Neural cell (in vitro differentiated cells): ENCODE measurements at regions not wholly inside any gene's neighbourhood (a gene's known extent, or its start where the extent isn't known, plus 50 kb on each side); places are given as distances from the start of the nearest gene placed in this dataset.

Experiments used
- H2AFZ ChIP-seq: fragments of 200-600, 300-800 bp; sonication (generic), shearing (Covaris generic); 2 replicates; pipeline ENCODE4 v1.6.0; 2014; ENCODE audit warnings: low read depth, mild to moderate bottlenecking, antibody characterized with exemption, low read length, moderate library complexity
- H3F3A ChIP-seq: fragments of 200-600 bp; shearing (Covaris generic); 2 replicates; pipeline ENCODE4 v1.6.1; 2016; ENCODE audit warnings: mild to moderate bottlenecking, moderate library complexity, mixed read lengths, antibody characterized with exemption, low read length; ENCODE audit not compliant: insufficient read depth, poor library complexity, severe bottlenecking
- H3K27ac ChIP-seq: fragments of 200-600, 300-800 bp; sonication (generic), shearing (Covaris generic); 2 replicates; pipeline ENCODE4 v1.5.1; 2014; ENCODE audit warnings: mild to moderate bottlenecking, low read length, moderate library complexity
- H3K27me3 ChIP-seq: fragments of 300-800, 200-600 bp; sonication (generic), shearing (Covaris generic); 2 replicates; pipeline ENCODE4 v1.6.0; 2014; ENCODE audit warnings: mild to moderate bottlenecking, low read depth, low read length, moderate library complexity; ENCODE audit not compliant: insufficient read depth
- H3K36me3 ChIP-seq: fragments of 300-800, 200-600 bp; sonication (generic), shearing (Covaris generic); 2 replicates; pipeline ENCODE4 v1.5.1; 2014; ENCODE audit warnings: mild to moderate bottlenecking, antibody characterized with exemption, low read length, moderate library complexity; ENCODE audit not compliant: insufficient read depth
- H3K4me2 ChIP-seq: fragments of 300-800, 200-600 bp; sonication (generic), shearing (Covaris generic); 2 replicates; pipeline ENCODE4 v1.6.0; 2014; ENCODE audit warnings: mild to moderate bottlenecking, low read length
- H3K4me3 ChIP-seq: fragments of 300-800, 200-600 bp; sonication (generic), shearing (Covaris generic); 2 replicates; pipeline ENCODE4 v1.5.1; 2014; ENCODE audit warnings: mild to moderate bottlenecking, low read length, moderate library complexity
- H3K79me2 ChIP-seq: fragments of 200-600 bp; shearing (Covaris generic); replicated peaks from 2 replicates; pipeline ENCODE4 v1.6.0; 2014; ENCODE audit warnings: mild to moderate bottlenecking, low read length, moderate library complexity; ENCODE audit not compliant: insufficient read depth
- H3K9ac ChIP-seq: fragments of 300-800, 200-600 bp; sonication (generic), shearing (Covaris generic); 2 replicates; pipeline ENCODE4 v1.6.1; 2016; ENCODE audit warnings: mild to moderate bottlenecking, low read length, mixed read lengths
- H3K9me2 ChIP-seq: fragments of 200-600 bp; shearing (Covaris generic); 2 replicates; pipeline ENCODE4 v1.6.1; 2016; ENCODE audit warnings: mild to moderate bottlenecking, low read length, mixed read lengths; ENCODE audit not compliant: insufficient read depth
- H3K9me3 ChIP-seq: fragments of 200-600, 300-800 bp; sonication (generic), shearing (Covaris generic); 2 replicates; pipeline ENCODE4 v1.6.1; 2016; ENCODE audit warnings: mild to moderate bottlenecking, mixed run types, low read length, moderate library complexity, mixed read lengths
- H4K20me1 ChIP-seq: fragments of 200-600 bp; shearing (Covaris generic); 2 replicates; pipeline ENCODE4 v1.6.1; 2016; ENCODE audit warnings: mild to moderate bottlenecking, mixed run types; ENCODE audit not compliant: insufficient read depth
- EP300 ChIP-seq: fragments of 450-650 bp; conservative IDR thresholded peaks from 2 replicates; pipeline ENCODE4 v1.6.1; 2014; ENCODE audit warnings: antibody characterized with exemption, mild to moderate bottlenecking, moderate library complexity; ENCODE audit not compliant: poor library complexity, severe bottlenecking
- EZH2 ChIP-seq: fragments of 200-600, 300-800 bp; shearing (Covaris generic), sonication (generic); IDR thresholded peaks from 2 replicates; pipeline ENCODE4 v1.6.1; 2014; ENCODE audit warnings: antibody characterized with exemption, low read length, borderline replicate concordance, mild to moderate bottlenecking; ENCODE audit not compliant: insufficient read depth, poor library complexity, severe bottlenecking
- MXI1 ChIP-seq: fragments of 450-650 bp; conservative IDR thresholded peaks from 2 replicates; pipeline ENCODE4 v1.6.1; 2014; ENCODE audit warnings: antibody characterized with exemption, mild to moderate bottlenecking; ENCODE audit not compliant: poor library complexity, severe bottlenecking
- POLR2AphosphoS5 ChIP-seq: IDR thresholded peaks from 2 replicates; pipeline ENCODE4 v1.6.1; 2012
- RAD21 ChIP-seq: fragments of 450-650 bp; conservative IDR thresholded peaks from 2 replicates; pipeline ENCODE4 v1.6.1; 2014; ENCODE audit warnings: antibody characterized with exemption, mild to moderate bottlenecking, moderate library complexity
- SMC3 ChIP-seq: fragments of 450-650 bp; conservative IDR thresholded peaks from 2 replicates; pipeline ENCODE4 v1.6.1; 2014; ENCODE audit warnings: antibody characterized with exemption, mild to moderate bottlenecking, moderate library complexity; ENCODE audit not compliant: poor library complexity
- TAF1 ChIP-seq: IDR thresholded peaks from 2 replicates; pipeline ENCODE4 v1.6.1; 2012; ENCODE audit warnings: low read depth
- TF ChIP-seq, protein P1 (sequence below): IDR thresholded peaks from 2 replicates; pipeline ENCODE4 v1.6.1; 2012; ENCODE audit warnings: borderline replicate concordance
- TF ChIP-seq, protein P2 (sequence below): fragments of 450-650 bp; IDR thresholded peaks from 2 replicates; pipeline ENCODE4 v1.5.1; 2014; ENCODE audit warnings: antibody characterized with exemption, mild to moderate bottlenecking, moderate library complexity; ENCODE audit not compliant: poor library complexity, severe bottlenecking

DNA sequence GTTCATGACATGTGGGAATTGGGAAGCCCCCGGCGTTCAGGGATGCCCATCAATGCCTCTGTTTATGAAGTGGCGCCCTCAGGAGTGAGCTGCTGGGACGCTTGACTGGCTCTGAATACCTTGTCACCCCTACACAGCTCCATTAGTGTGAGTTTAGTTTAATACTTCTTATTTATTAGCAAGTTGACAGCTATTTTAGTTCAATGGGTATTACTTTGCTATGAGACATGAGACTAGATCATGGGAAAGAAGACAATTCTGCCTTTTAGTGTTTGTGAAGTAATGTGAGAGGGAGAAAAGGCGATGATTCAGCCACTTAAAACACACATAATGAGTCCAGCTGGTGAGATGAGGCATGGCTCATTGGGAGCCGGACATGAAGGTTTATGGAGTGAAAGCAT, 678.5 kb downstream of the NR2F2 start:
- no peaks in the 10 kb centered on the region for H3K27me3 ChIP-seq
- TF ChIP-seq, protein P1, sequence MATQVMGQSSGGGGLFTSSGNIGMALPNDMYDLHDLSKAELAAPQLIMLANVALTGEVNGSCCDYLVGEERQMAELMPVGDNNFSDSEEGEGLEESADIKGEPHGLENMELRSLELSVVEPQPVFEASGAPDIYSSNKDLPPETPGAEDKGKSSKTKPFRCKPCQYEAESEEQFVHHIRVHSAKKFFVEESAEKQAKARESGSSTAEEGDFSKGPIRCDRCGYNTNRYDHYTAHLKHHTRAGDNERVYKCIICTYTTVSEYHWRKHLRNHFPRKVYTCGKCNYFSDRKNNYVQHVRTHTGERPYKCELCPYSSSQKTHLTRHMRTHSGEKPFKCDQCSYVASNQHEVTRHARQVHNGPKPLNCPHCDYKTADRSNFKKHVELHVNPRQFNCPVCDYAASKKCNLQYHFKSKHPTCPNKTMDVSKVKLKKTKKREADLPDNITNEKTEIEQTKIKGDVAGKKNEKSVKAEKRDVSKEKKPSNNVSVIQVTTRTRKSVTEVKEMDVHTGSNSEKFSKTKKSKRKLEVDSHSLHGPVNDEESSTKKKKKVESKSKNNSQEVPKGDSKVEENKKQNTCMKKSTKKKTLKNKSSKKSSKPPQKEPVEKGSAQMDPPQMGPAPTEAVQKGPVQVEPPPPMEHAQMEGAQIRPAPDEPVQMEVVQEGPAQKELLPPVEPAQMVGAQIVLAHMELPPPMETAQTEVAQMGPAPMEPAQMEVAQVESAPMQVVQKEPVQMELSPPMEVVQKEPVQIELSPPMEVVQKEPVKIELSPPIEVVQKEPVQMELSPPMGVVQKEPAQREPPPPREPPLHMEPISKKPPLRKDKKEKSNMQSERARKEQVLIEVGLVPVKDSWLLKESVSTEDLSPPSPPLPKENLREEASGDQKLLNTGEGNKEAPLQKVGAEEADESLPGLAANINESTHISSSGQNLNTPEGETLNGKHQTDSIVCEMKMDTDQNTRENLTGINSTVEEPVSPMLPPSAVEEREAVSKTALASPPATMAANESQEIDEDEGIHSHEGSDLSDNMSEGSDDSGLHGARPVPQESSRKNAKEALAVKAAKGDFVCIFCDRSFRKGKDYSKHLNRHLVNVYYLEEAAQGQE: no peak
- TF ChIP-seq TAF1 (no peak), RAD21 (no peak), MXI1 (no peak), EZH2 (no peak), POLR2AphosphoS5 (no peak), SMC3 (no peak), EP300 (no peak)
- TF ChIP-seq, protein P2, sequence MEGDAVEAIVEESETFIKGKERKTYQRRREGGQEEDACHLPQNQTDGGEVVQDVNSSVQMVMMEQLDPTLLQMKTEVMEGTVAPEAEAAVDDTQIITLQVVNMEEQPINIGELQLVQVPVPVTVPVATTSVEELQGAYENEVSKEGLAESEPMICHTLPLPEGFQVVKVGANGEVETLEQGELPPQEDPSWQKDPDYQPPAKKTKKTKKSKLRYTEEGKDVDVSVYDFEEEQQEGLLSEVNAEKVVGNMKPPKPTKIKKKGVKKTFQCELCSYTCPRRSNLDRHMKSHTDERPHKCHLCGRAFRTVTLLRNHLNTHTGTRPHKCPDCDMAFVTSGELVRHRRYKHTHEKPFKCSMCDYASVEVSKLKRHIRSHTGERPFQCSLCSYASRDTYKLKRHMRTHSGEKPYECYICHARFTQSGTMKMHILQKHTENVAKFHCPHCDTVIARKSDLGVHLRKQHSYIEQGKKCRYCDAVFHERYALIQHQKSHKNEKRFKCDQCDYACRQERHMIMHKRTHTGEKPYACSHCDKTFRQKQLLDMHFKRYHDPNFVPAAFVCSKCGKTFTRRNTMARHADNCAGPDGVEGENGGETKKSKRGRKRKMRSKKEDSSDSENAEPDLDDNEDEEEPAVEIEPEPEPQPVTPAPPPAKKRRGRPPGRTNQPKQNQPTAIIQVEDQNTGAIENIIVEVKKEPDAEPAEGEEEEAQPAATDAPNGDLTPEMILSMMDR: no peak
- H3K27ac ChIP-seq: no peak overlapping the region
- H3K4me3 ChIP-seq: no peak overlapping the region
- H3K79me2 ChIP-seq: no peaks in the 10 kb centered on the region
- H3K9ac ChIP-seq: no peak overlapping the region
- no peak overlapping the region for H3K4me2 ChIP-seq
- H3F3A ChIP-seq: no peaks in the 10 kb centered on the region
- no peaks in the 10 kb centered on the region for H4K20me1 ChIP-seq
- H2AFZ ChIP-seq: no peak overlapping the region
- H3K9me2 ChIP-seq: no peaks in the 10 kb centered on the region
- H3K9me3 ChIP-seq: no peaks in the 10 kb centered on the region
- no peaks in the 10 kb centered on the region for H3K36me3 ChIP-seq

DNA sequence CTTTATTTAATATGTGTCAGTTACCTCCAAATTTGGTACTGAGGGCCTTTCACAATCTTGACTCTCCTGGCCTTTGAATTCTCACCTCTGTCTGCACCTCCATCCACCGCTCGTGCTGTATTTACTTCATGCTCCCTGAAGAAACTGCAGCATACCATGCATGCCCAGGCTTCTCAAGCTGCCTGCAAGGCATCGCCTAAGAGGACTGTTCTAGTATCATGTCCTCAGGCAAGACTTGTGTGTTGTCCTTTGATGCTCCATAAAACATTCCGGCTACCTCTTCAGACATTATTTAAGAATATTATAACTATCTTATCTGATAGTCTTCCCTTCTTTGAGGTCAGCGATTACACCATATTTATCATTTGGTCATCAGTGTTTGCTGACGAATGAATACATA, 682.5 kb downstream of the NR2F2 start:
- H3K27me3 ChIP-seq: no peaks in the 10 kb centered on the region
- H3K36me3 ChIP-seq: no peaks in the 10 kb centered on the region
- no peaks in the 10 kb centered on the region for H3K79me2 ChIP-seq
- no peaks in the 10 kb centered on the region for H3K9me3 ChIP-seq
- TF ChIP-seq TAF1 (no peak), MXI1 (no peak), POLR2AphosphoS5 (no peak), SMC3 (no peak), RAD21 (no peak), EZH2 (no peak), EP300 (no peak)
- TF ChIP-seq, protein P2: no peak
- TF ChIP-seq, protein P1: no peak
- H2AFZ ChIP-seq: no peak overlapping the region
- H3K27ac ChIP-seq: no peak overlapping the region
- H3K4me3 ChIP-seq: no peak overlapping the region
- H4K20me1 ChIP-seq: no peaks in the 10 kb centered on the region
- H3F3A ChIP-seq: no peaks in the 10 kb centered on the region
- no peak overlapping the region for H3K9ac ChIP-seq
- no peak overlapping the region for H3K4me2 ChIP-seq
- no peaks in the 10 kb centered on the region for H3K9me2 ChIP-seq
